H7 (cell line): ENCODE measurements at regions not wholly inside any gene's neighbourhood (a gene's known extent, or its start where the extent isn't known, plus 50 kb on each side); places are given as distances from the start of the nearest gene placed in this dataset.

Source experiments
- DNase-seq: peaks from one replicate; pipeline ENCODE4 v3.0.0; 2012
- H3K27me3 ChIP-seq: 2 replicates; pipeline ENCODE4 v1.6.0; 2011; ENCODE audit warnings: mild to moderate bottlenecking, low read length; ENCODE audit not compliant: control insufficient read depth, insufficient read depth
- H3K36me3 ChIP-seq: replicated peaks from 2 replicates; pipeline ENCODE4 v1.5.1; 2011; ENCODE audit warnings: low read length; ENCODE audit not compliant: control insufficient read depth, insufficient read depth
- H3K4me3 ChIP-seq: 2 replicates; pipeline ENCODE4 v1.5.1; 2011; ENCODE audit warnings: low read depth, mild to moderate bottlenecking, control low read depth, low read length, moderate library complexity; ENCODE audit not compliant: insufficient read depth

GRCh38 chr10:31112961-31113360, 81.3 kb upstream of the ZNF438 start:
- Histone ChIP-seq H3K36me3 (no peaks in the 10 kb centered on the region), H3K27me3 (no peaks in the 10 kb centered on the region), H3K4me3 (no peak overlapping the region)
- no peak for DNase-seq

GRCh38 chr10:31116226-31116625, 84.6 kb upstream of the ZNF438 start:
- DNase-seq: no peak
- Histone ChIP-seq H3K36me3 (no peaks in the 10 kb centered on the region), H3K27me3 (no peaks in the 10 kb centered on the region), H3K4me3 (no peak overlapping the region)

- no peak for DNase-seq
- H3K27me3 ChIP-seq: no peaks in the 10 kb centered on the region
- H3K4me3 ChIP-seq: no peak overlapping the region
- H3K36me3 ChIP-seq: no peaks in the 10 kb centered on the region
These were observed 86.9 kb upstream of the ZNF438 start for GRCh38 chr10:31118556-31118955.

GRCh38 chr10:31120392-31120791, 88.7 kb upstream of the ZNF438 start:
- no peaks in the 10 kb centered on the region; the same call in 1 of the 2 replicates for H3K27me3 ChIP-seq
- no peak for DNase-seq
- no peaks in the 10 kb centered on the region for H3K36me3 ChIP-seq
- H3K4me3 ChIP-seq: no peak overlapping the region

GRCh38 chr10:31120961-31121685, 89.5 kb upstream of the ZNF438 start:
- DNase-seq: no peak
- Histone ChIP-seq H3K36me3 (no peaks in the 10 kb centered on the region), H3K27me3 (no peaks in the 10 kb centered on the region; the same call in 1 of the 2 replicates), H3K4me3 (no peak overlapping the region)

- no peaks in the 10 kb centered on the region; the same call in 1 of the 2 replicates for H3K27me3 ChIP-seq
- H3K4me3 ChIP-seq: no peak overlapping the region
- H3K36me3 ChIP-seq: no peaks in the 10 kb centered on the region
- DNase-seq: no peak
These were observed 90.3 kb upstream of the ZNF438 start for GRCh38 chr10:31121757-31122577.

GRCh38 chr10:31123946-31124345, 92.3 kb upstream of the ZNF438 start:
- H3K27me3 ChIP-seq: no peaks in the 10 kb centered on the region; the same call in 1 of the 2 replicates
- DNase-seq: no peak
- no peaks in the 10 kb centered on the region for H3K36me3 ChIP-seq
- H3K4me3 ChIP-seq: no peak overlapping the region

- Histone ChIP-seq H3K27me3 (no peaks in the 10 kb centered on the region; the same call in 1 of the 2 replicates), H3K4me3 (no peak overlapping the region), H3K36me3 (no peaks in the 10 kb centered on the region)
- no peak for DNase-seq
These were observed 93.2 kb upstream of the ZNF438 start for GRCh38 chr10:31124852-31125251.

- Histone ChIP-seq H3K36me3 (no peaks in the 10 kb centered on the region), H3K4me3 (no peak overlapping the region), H3K27me3 (no peaks in the 10 kb centered on the region; the same call in 1 of the 2 replicates)
- DNase-seq: no peak
These were observed 94.1 kb upstream of the ZNF438 start for GRCh38 chr10:31125789-31126188.

GRCh38 chr10:31126593-31126992, 94.9 kb upstream of the ZNF438 start:
- H3K36me3 ChIP-seq: no peaks in the 10 kb centered on the region
- no peak for DNase-seq
- no peaks in the 10 kb centered on the region; the same call in 1 of the 2 replicates for H3K27me3 ChIP-seq
- no peak overlapping the region for H3K4me3 ChIP-seq

- no peak overlapping the region for H3K4me3 ChIP-seq
- no peak for DNase-seq
- no peaks in the 10 kb centered on the region for H3K36me3 ChIP-seq
- peaks cover 2% of the 10 kb centered on the region for H3K27me3 ChIP-seq
These were observed 96.9 kb upstream of the ZNF438 start for GRCh38 chr10:31128536-31128935.

- peaks cover 2% of the 10 kb centered on the region; the same call in 1 of the 2 replicates for H3K27me3 ChIP-seq
- no peaks in the 10 kb centered on the region for H3K36me3 ChIP-seq
- peak; percentile 23 for DNase-seq
- H3K4me3 ChIP-seq: no peak overlapping the region
These were observed 97.6 kb upstream of the ZNF438 start for GRCh38 chr10:31129271-31129670.

GRCh38 chr10:31129880-31130405, 98.3 kb upstream of the ZNF438 start:
- H3K4me3 ChIP-seq: no peak overlapping the region
- no peak for DNase-seq
- peaks cover 2% of the 10 kb centered on the region; the same call in 1 of the 2 replicates for H3K27me3 ChIP-seq
- no peaks in the 10 kb centered on the region for H3K36me3 ChIP-seq

- Histone ChIP-seq H3K36me3 (no peaks in the 10 kb centered on the region), H3K27me3 (peaks cover 2% of the 10 kb centered on the region; the same call in 1 of the 2 replicates), H3K4me3 (no peak overlapping the region)
- no peak for DNase-seq
These were observed 98.7 kb upstream of the ZNF438 start for GRCh38 chr10:31130406-31130805.

- no peak overlapping the region for H3K4me3 ChIP-seq
- no peaks in the 10 kb centered on the region for H3K36me3 ChIP-seq
- H3K27me3 ChIP-seq: peaks cover 2% of the 10 kb centered on the region; the same call in 1 of the 2 replicates
- DNase-seq: no peak
These were observed 99.6 kb upstream of the ZNF438 start for GRCh38 chr10:31131251-31131650.
